HepG2 (cell line): ENCODE measurements at regions not wholly inside any gene's neighbourhood (a gene's known extent, or its start where the extent isn't known, plus 50 kb on each side); places are given as distances from the start of the nearest gene placed in this dataset.

ENCODE experiments used
- BCLAF1 ChIP-seq: fragments of 450-650 bp; IDR thresholded peaks from 2 replicates; pipeline ENCODE4 v1.6.1; 2017; ENCODE audit warnings: mild to moderate bottlenecking
- CBX5 ChIP-seq: sonication (generic); formaldehyde crosslinking; IDR thresholded peaks from 2 replicates; pipeline ENCODE4 v1.4.0; 2020; ENCODE audit warnings: missing genetic modification reagents, borderline replicate concordance
- DBP ChIP-seq: sonication (generic); formaldehyde crosslinking; IDR thresholded peaks from 2 replicates; pipeline ENCODE4 v1.4.0; 2020; ENCODE audit warnings: missing genetic modification reagents; ENCODE audit errors: not compliant biosample characterization
- ETS1 ChIP-seq: sonication (generic); formaldehyde crosslinking; IDR thresholded peaks from 2 replicates; pipeline ENCODE4 v1.4.0; 2020; ENCODE audit warnings: missing genetic modification reagents
- FOXK2 ChIP-seq: fragments of 450-650 bp; IDR thresholded peaks from 2 replicates; pipeline ENCODE4 v1.6.1; 2016
- NCOR1 ChIP-seq: fragments of 200-600 bp; sonication (generic); IDR thresholded peaks from 2 replicates; pipeline ENCODE4 v1.7.0; 2017; ENCODE audit warnings: antibody characterized with exemption, low read length, borderline replicate concordance
- RARG ChIP-seq: sonication (generic); formaldehyde crosslinking; IDR thresholded peaks from 2 replicates; pipeline ENCODE4 v1.4.0; 2020; ENCODE audit warnings: low read depth, mild to moderate bottlenecking, missing genetic modification reagents
- SP2 ChIP-seq: sonication (generic); formaldehyde crosslinking; IDR thresholded peaks from 2 replicates; pipeline ENCODE4 v1.5.1; 2020; ENCODE audit warnings: mild to moderate bottlenecking, missing genetic modification reagents
- ZBTB34 ChIP-seq: sonication (generic); formaldehyde crosslinking; IDR thresholded peaks from 2 replicates; pipeline ENCODE4 v1.8.0; 2022; ENCODE audit warnings: mild to moderate bottlenecking, missing genetic modification reagents
- ZNF292 ChIP-seq: sonication (generic); formaldehyde crosslinking; IDR thresholded peaks from 2 replicates; pipeline ENCODE4 v1.8.1; 2022; ENCODE audit warnings: mild to moderate bottlenecking, low read depth, missing genetic modification reagents, borderline replicate concordance
- ZNF687 ChIP-seq: sonication (generic); formaldehyde crosslinking; IDR thresholded peaks from 2 replicates; pipeline ENCODE4 v1.5.1; 2020; ENCODE audit warnings: mild to moderate bottlenecking, missing genetic modification reagents, moderate library complexity
- ZNF75D ChIP-seq: sonication (generic); formaldehyde crosslinking; IDR thresholded peaks from 2 replicates; pipeline ENCODE4 v1.8.1; 2023; ENCODE audit warnings: missing genetic modification reagents, mild to moderate bottlenecking, borderline replicate concordance
- ZNF770 ChIP-seq: sonication (generic); formaldehyde crosslinking; IDR thresholded peaks from 2 replicates; pipeline ENCODE4 v1.5.0; 2020; ENCODE audit warnings: mild to moderate bottlenecking, missing genetic modification reagents
- ZNF773 ChIP-seq: sonication (generic); formaldehyde crosslinking; IDR thresholded peaks from 2 replicates; pipeline ENCODE4 v1.4.0; 2020; ENCODE audit warnings: missing genetic modification reagents, borderline replicate concordance
- ZSCAN5A ChIP-seq: sonication (generic); formaldehyde crosslinking; IDR thresholded peaks from 2 replicates; pipeline ENCODE4 v1.8.0; 2022; ENCODE audit warnings: mild to moderate bottlenecking, missing genetic modification reagents, borderline replicate concordance

GRCh38 chr3:72576563-72576962 is 271.7 kb downstream of the SHQ1 start (continued):
- TF ChIP-seq DBP (CRISPR knock-in tag) (no peak), ZSCAN5A (CRISPR knock-in tag) (no peak), ZNF75D (CRISPR knock-in tag) (no peak), ZNF770 (CRISPR knock-in tag) (0 out of 2 replicates have a peak, but pooled peaks have one; percentile 12), BCLAF1 (no peak), ZBTB34 (CRISPR knock-in tag) (no peak), ZNF687 (CRISPR knock-in tag) (no peak), ZNF292 (CRISPR knock-in tag) (no peak), FOXK2 (no peak), RARG (CRISPR knock-in tag) (no peak), CBX5 (no peak), ETS1 (CRISPR knock-in tag) (no peak), NCOR1 (no peak), ZNF773 (CRISPR knock-in tag) (no peak), SP2 (CRISPR knock-in tag) (no peak)
